Colonic mucosa (tissue), 4 donors: ENCODE measurements at regions not wholly inside any gene's neighbourhood (a gene's known extent, or its start where the extent isn't known, plus 50 kb on each side); places are given as distances from the start of the nearest gene placed in this dataset.

Experiments
- DNase-seq: peaks from one replicate; pipeline ENCODE4 v3.0.0-alpha.2; 2020
- H3K27ac ChIP-seq: fragments of 200-600 bp; one replicate; pipeline ENCODE4 v1.8.0; 2021
- H3K27me3 ChIP-seq: fragments of 200-600 bp; one replicate; pipeline ENCODE4 v1.8.0; 2021
- H3K36me3 ChIP-seq: fragments of 200-600 bp; one replicate; pipeline ENCODE4 v1.8.0; 2021
- H3K4me1 ChIP-seq: fragments of 200-600 bp; one replicate; pipeline ENCODE4 v1.8.0; 2021; ENCODE audit warnings: mild to moderate bottlenecking
- H3K4me3 ChIP-seq: fragments of 200-600 bp; one replicate; pipeline ENCODE4 v1.8.0; 2021
- H3K9ac ChIP-seq, 2 donors: one replicate each; pipeline ENCODE4 v1.7.0; 2013; ENCODE audit warnings: control low read depth in 2 of 2, low read depth in 2 of 2, low read length in 2 of 2
- H3K9me3 ChIP-seq: fragments of 200-600 bp; one replicate; pipeline ENCODE4 v1.8.0; 2021
- CTCF ChIP-seq: fragments of 200-600 bp; IDR thresholded peaks from one replicate; pipeline ENCODE4 v1.8.0; 2022; ENCODE audit warnings: antibody characterized with exemption, mild to moderate bottlenecking
- intact Hi-C: fragments of 100-400 bp; cut with DNase I; formaldehyde crosslinking; loops from one replicate; pipeline ENCODE4 v1.14.1; 2022
- donor health status: healthy.
- donor health status: DM: no; HTN: no; CAD: no.
- donor health status: DM: no; HTN: no; CAD: no.

- H3K9ac ChIP-seq = no peak overlapping the region
- H3K9me3 ChIP-seq = no peaks in the 10 kb centered on the region
- intact Hi-C loops = no loop called here
- no peak for TF ChIP-seq CTCF
- no peaks in the 10 kb centered on the region for H3K4me1 ChIP-seq
- no peak overlapping the region for H3K4me3 ChIP-seq
- H3K27me3 ChIP-seq = no peaks in the 10 kb centered on the region
- H3K36me3 ChIP-seq = no peaks in the 10 kb centered on the region
- H3K27ac ChIP-seq = no peak overlapping the region
- DNase-seq = no peak
These were observed 383.0 kb downstream of the SETD4 start for GRCh38 chr21:35677298-35677841.

- Histone ChIP-seq H3K9me3 (no peaks in the 10 kb centered on the region), H3K4me3 (no peak overlapping the region), H3K27me3 (no peaks in the 10 kb centered on the region), H3K27ac (no peak overlapping the region), H3K9ac (no peak overlapping the region), H3K36me3 (no peaks in the 10 kb centered on the region), H3K4me1 (no peaks in the 10 kb centered on the region)
- no peak for TF ChIP-seq CTCF
- intact Hi-C loops = no loop called here
- DNase-seq = no peak
These were observed 385.3 kb downstream of the SETD4 start for GRCh38 chr21:35674895-35675470.

- no peaks in the 10 kb centered on the region for H3K27me3 ChIP-seq
- DNase-seq = no peak
- no peak overlapping the region for H3K27ac ChIP-seq
- no peaks in the 10 kb centered on the region for H3K4me1 ChIP-seq
- H3K4me3 ChIP-seq = no peak overlapping the region
- no peaks in the 10 kb centered on the region for H3K9me3 ChIP-seq
- no peak overlapping the region for H3K9ac ChIP-seq
- no peaks in the 10 kb centered on the region for H3K36me3 ChIP-seq
- intact Hi-C loops = no loop called here
- no peak for TF ChIP-seq CTCF
These were observed 386.1 kb downstream of the SETD4 start for GRCh38 chr21:35674091-35674671.

- Histone ChIP-seq H3K9me3 (no peaks in the 10 kb centered on the region), H3K4me3 (no peak overlapping the region)
- intact Hi-C loops = no loop called here
These were observed 388.0 kb downstream of the SETD4 start for GRCh38 chr21:35672313-35672712.

GRCh38 chr21:35664683-35665082 is 395.6 kb downstream of the SETD4 start:
- intact Hi-C loops = no loop called here
- no peak for DNase-seq
- TF ChIP-seq CTCF = no peak
- H3K9ac ChIP-seq = no peak overlapping the region
- H3K27me3 ChIP-seq = peaks cover 3% of the 10 kb centered on the region
- no peak overlapping the region for H3K27ac ChIP-seq
- H3K4me1 ChIP-seq = no peaks in the 10 kb centered on the region
- no peak overlapping the region for H3K4me3 ChIP-seq
- no peaks in the 10 kb centered on the region for H3K9me3 ChIP-seq
- no peaks in the 10 kb centered on the region for H3K36me3 ChIP-seq

More at GRCh38 chr21:35672313-35672712, 388.0 kb downstream of the SETD4 start:
- no peak overlapping the region for H3K9ac ChIP-seq
- TF ChIP-seq CTCF = no peak
- no peaks in the 10 kb centered on the region for H3K27me3 ChIP-seq
- no peak overlapping the region for H3K27ac ChIP-seq
- DNase-seq = no peak
- no peaks in the 10 kb centered on the region for H3K36me3 ChIP-seq
- H3K4me1 ChIP-seq = no peaks in the 10 kb centered on the region
